CD14-positive monocyte (primary cell): ENCODE measurements at regions not wholly inside any gene's neighbourhood (a gene's known extent, or its start where the extent isn't known, plus 50 kb on each side); places are given as distances from the start of the nearest gene placed in this dataset.

Experiments used
- DNase-seq, 3 donors: peaks; one replicate each; pipeline ENCODE4 v3.0.0-alpha.2; 2011 to 2022
- H2AFZ ChIP-seq: 2 replicates; pipeline ENCODE4 v1.6.0; 2012; ENCODE audit warnings: mild to moderate bottlenecking, low read depth, low read length, inconsistent platforms; ENCODE audit not compliant: insufficient read depth, poor library complexity, severe bottlenecking
- H3K27ac ChIP-seq, 2 donors: 1 replicate in 1 of 2; 2 replicates in 1 of 2; pipeline ENCODE4 v1.5.1; 2012 to 2013; ENCODE audit warnings: low read length in 2 of 2, control low read depth in 1 of 2, inconsistent platforms in 1 of 2, low read depth in 1 of 2, mild to moderate bottlenecking in 1 of 2
- H3K27me3 ChIP-seq, 2 donors: one replicate each; pipeline versions ENCODE4 v1.6.0 to v1.6.1; 2011 to 2013; ENCODE audit warnings: low read length in 2 of 2; ENCODE audit not compliant: control insufficient read depth in 2 of 2, insufficient read depth in 2 of 2
- H3K36me3 ChIP-seq, 2 donors: replicated peaks in 1 of 2; 1 replicate in 1 of 2; 2 replicates in 1 of 2; pipeline versions ENCODE4 v1.5.1 to v1.6.1; 2012 to 2013; ENCODE audit warnings: low read length in 2 of 2, control low read depth in 1 of 2, inconsistent platforms in 1 of 2, mild to moderate bottlenecking in 1 of 2; ENCODE audit not compliant: insufficient read depth in 2 of 2, control insufficient read depth in 1 of 2
- H3K4me1 ChIP-seq, 2 donors: 1 replicate in 1 of 2; 2 replicates in 1 of 2; pipeline versions ENCODE4 v1.5.1 to v1.6.1; 2012 to 2013; ENCODE audit warnings: low read length in 2 of 2, control low read depth in 1 of 2, inconsistent platforms in 1 of 2, mild to moderate bottlenecking in 1 of 2, moderate library complexity in 1 of 2; ENCODE audit not compliant: insufficient read depth in 2 of 2, control insufficient read depth in 1 of 2
- H3K4me2 ChIP-seq: replicated peaks from 2 replicates; pipeline ENCODE3; 2012; ENCODE audit warnings: low read length, moderate library complexity, mild to moderate bottlenecking; ENCODE audit not compliant: poor library complexity, severe bottlenecking; ENCODE audit errors: extremely low read depth
- H3K4me3 ChIP-seq, 3 experiments: fragments of 200-600 bp in 1 of 3; sonication (generic) in 1 of 3; replicated peaks in 1 of 3; 1 replicate in 2 of 3; 2 replicates in 1 of 3; pipeline ENCODE4 v1.5.1; 2011 to 2013; ENCODE audit warnings: low read length in 3 of 3, mild to moderate bottlenecking in 3 of 3, control low read depth in 2 of 3, low read depth in 2 of 3, inconsistent platforms in 1 of 3, moderate library complexity in 1 of 3
- H3K79me2 ChIP-seq: 2 replicates; pipeline ENCODE4 v1.6.0; 2012; ENCODE audit warnings: mild to moderate bottlenecking, control low read depth, inconsistent platforms, low read length, moderate library complexity; ENCODE audit not compliant: insufficient read depth
- H3K9ac ChIP-seq: 2 replicates; pipeline ENCODE4 v1.6.0; 2017; ENCODE audit warnings: low read length, mild to moderate bottlenecking; ENCODE audit not compliant: insufficient read depth, poor library complexity, severe bottlenecking
- H3K9me3 ChIP-seq, 2 donors: replicated peaks in 1 of 2; 1 replicate in 1 of 2; 2 replicates in 1 of 2; pipeline versions ENCODE4 v1.5.1 to v1.6.1; 2012 to 2013; ENCODE audit warnings: low read length in 2 of 2, control low read depth in 1 of 2; ENCODE audit not compliant: control insufficient read depth in 1 of 2, insufficient read depth in 1 of 2
- H4K20me1 ChIP-seq: 2 replicates; pipeline ENCODE4 v1.6.0; 2012; ENCODE audit warnings: mild to moderate bottlenecking, low read length, control low read depth, moderate library complexity; ENCODE audit not compliant: insufficient read depth
- H3K27ac Mint-ChIP-seq, 7 donors: one replicate each; pipeline ENCODE4 v1.8.0; 2020; ENCODE audit warnings: mild to moderate bottlenecking in 7 of 7, mixed read lengths in 7 of 7, moderate library complexity in 6 of 7, inconsistent platforms in 2 of 7
- H3K27me3 Mint-ChIP-seq, 3 donors: one replicate each; pipeline ENCODE4 v1.8.0; 2021 to 2022; ENCODE audit warnings: low read depth in 3 of 3, mild to moderate bottlenecking in 3 of 3, mixed read lengths in 3 of 3, moderate library complexity in 3 of 3, inconsistent platforms in 1 of 3
- H3K36me3 Mint-ChIP-seq, 2 donors: one replicate each; pipeline ENCODE4 v1.8.0; 2020; ENCODE audit warnings: mixed read lengths in 2 of 2, inconsistent platforms in 1 of 2, mild to moderate bottlenecking in 1 of 2
- H3K4me1 Mint-ChIP-seq: one replicate; pipeline ENCODE4 v1.8.0; 2020; ENCODE audit warnings: mild to moderate bottlenecking, mixed read lengths
- H3K4me3 Mint-ChIP-seq, 2 donors: one replicate each; pipeline ENCODE4 v1.8.0; 2020; ENCODE audit warnings: mild to moderate bottlenecking in 2 of 2, mixed read lengths in 2 of 2, moderate library complexity in 1 of 2
- H3K9me3 Mint-ChIP-seq, 7 donors: one replicate each; pipeline ENCODE4 v1.8.0; 2020 to 2022; ENCODE audit warnings: mixed read lengths in 7 of 7, mild to moderate bottlenecking in 6 of 7, moderate library complexity in 6 of 7, inconsistent platforms in 2 of 7
- CTCF ChIP-seq: fragments of 200-600 bp; IDR thresholded peaks from one replicate; pipeline ENCODE4 v1.8.0; 2022; ENCODE audit warnings: antibody characterized with exemption, mild to moderate bottlenecking
- WGBS: methylation state at CpG from one replicate; pipeline ENCODE4 v1.1.5; 2013; ENCODE audit warnings: missing lambda C conversion rate; ENCODE audit not compliant: insufficient coverage; 5-methylcytosine and 5-hydroxymethylcytosine counted together
- intact Hi-C, 2 donors: fragments of 100-400 bp; cut with micrococcal nuclease; formaldehyde crosslinking; loops; one replicate each; pipeline versions ENCODE4 v1.15.0 to v1.15.1; 2023

GRCh38 chr6:22442826-22443225 lies 126.5 kb upstream of the HDGFL1 start:
- Histone ChIP-seq H3K4me1 (no peaks in the 10 kb centered on the region), H3K79me2 (no peaks in the 10 kb centered on the region), H2AFZ (no peak overlapping the region), H3K9ac (no peak overlapping the region), H4K20me1 (no peaks in the 10 kb centered on the region), H3K4me2 (no peak overlapping the region), H3K27ac (no peak overlapping the region), H3K9me3 (peaks cover 0 to 8% of the 10 kb centered on the region in 2 donors), H3K36me3 (no peaks in the 10 kb centered on the region), H3K27me3 (no peaks in the 10 kb centered on the region), H3K4me3 (no peak overlapping the region)
- WGBS, result 91% methylated on average over 1 of the region's 1 CpG
- H3K27ac Mint-ChIP-seq, result no peak overlapping the region
- no peak for TF ChIP-seq CTCF
- H3K4me3 Mint-ChIP-seq, result no peak overlapping the region
- no peaks in the 10 kb centered on the region for H3K36me3 Mint-ChIP-seq
- peaks cover 0 to 6% (median 3%) of the 10 kb centered on the region in 7 donors for H3K9me3 Mint-ChIP-seq
- intact Hi-C loops, result no loop called here
- peaks cover 0 to 2% (median 0%) of the 10 kb centered on the region in 3 donors for H3K27me3 Mint-ChIP-seq
- no peak for DNase-seq
- no peaks in the 10 kb centered on the region for H3K4me1 Mint-ChIP-seq

- no peak for DNase-seq
- H2AFZ ChIP-seq, result no peak overlapping the region
- H3K79me2 ChIP-seq, result no peaks in the 10 kb centered on the region
- peaks cover 0 to 2% (median 0%) of the 10 kb centered on the region in 3 donors for H3K27me3 Mint-ChIP-seq
- no peaks in the 10 kb centered on the region for H3K4me1 Mint-ChIP-seq
- TF ChIP-seq CTCF, result no peak
- H3K27me3 ChIP-seq, result no peaks in the 10 kb centered on the region
- H3K4me3 Mint-ChIP-seq, result no peak overlapping the region
- H3K9ac ChIP-seq, result no peak overlapping the region
- H3K4me1 ChIP-seq, result no peaks in the 10 kb centered on the region
- H4K20me1 ChIP-seq, result no peaks in the 10 kb centered on the region
- H3K27ac ChIP-seq, result no peak overlapping the region
- no CpG with 5 or more reads among the region's 3 CpGs for WGBS
- H3K9me3 ChIP-seq, result peaks cover 0 to 8% of the 10 kb centered on the region in 2 donors
- peaks cover 0 to 6% (median 2%) of the 10 kb centered on the region in 7 donors for H3K9me3 Mint-ChIP-seq
- H3K27ac Mint-ChIP-seq, result no peak overlapping the region
- no peaks in the 10 kb centered on the region for H3K36me3 ChIP-seq
- H3K4me2 ChIP-seq, result no peak overlapping the region
- H3K36me3 Mint-ChIP-seq, result no peaks in the 10 kb centered on the region
- intact Hi-C loops, result no loop called here
- H3K4me3 ChIP-seq, result no peak overlapping the region
These were observed 125.0 kb upstream of the HDGFL1 start for GRCh38 chr6:22444330-22444729.
